NCI-H2196 (cell line): ENCODE measurements at regions not wholly inside any gene's neighbourhood (a gene's known extent, or its start where the extent isn't known, plus 50 kb on each side); places are given as distances from the start of the nearest gene placed in this dataset.
"Not testable (repeated sequence)": the region's sequence is repeated elsewhere in the genome, so short reads cannot be mapped to it uniquely, and the experiment has no call there.

Source experiments
- DNase-seq: peaks from one replicate; lab custom pipeline; 2025; ENCODE audit not compliant: unreplicated experiment; lab: John Stamatoyannopoulos, UW

DNA sequence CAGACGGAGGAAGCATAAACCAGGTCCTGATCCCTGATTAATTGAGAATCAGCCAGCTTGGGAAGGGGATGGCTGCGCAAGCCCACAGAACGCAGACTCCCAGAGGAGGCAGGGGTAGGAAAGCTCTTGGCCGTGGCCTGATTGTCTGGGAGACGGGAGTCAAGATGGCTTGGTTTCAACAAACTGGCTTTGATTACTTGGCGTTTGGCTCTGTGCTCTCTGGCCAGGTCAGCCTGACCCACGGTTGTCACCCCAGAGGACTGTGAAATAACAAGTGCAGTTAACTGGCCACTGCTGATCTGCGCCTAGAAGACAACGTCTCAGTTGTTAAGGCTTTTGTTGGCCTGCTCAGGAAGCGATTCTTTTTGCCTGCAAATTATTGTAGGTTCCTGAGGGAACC lies 387.0 kb upstream of the PROK2 start:
- DNase-seq = no peak

- DNase-seq = no peak
Measured at GRCh38 chr3:72171463-72171881, 386.5 kb upstream of the PROK2 start.

DNA sequence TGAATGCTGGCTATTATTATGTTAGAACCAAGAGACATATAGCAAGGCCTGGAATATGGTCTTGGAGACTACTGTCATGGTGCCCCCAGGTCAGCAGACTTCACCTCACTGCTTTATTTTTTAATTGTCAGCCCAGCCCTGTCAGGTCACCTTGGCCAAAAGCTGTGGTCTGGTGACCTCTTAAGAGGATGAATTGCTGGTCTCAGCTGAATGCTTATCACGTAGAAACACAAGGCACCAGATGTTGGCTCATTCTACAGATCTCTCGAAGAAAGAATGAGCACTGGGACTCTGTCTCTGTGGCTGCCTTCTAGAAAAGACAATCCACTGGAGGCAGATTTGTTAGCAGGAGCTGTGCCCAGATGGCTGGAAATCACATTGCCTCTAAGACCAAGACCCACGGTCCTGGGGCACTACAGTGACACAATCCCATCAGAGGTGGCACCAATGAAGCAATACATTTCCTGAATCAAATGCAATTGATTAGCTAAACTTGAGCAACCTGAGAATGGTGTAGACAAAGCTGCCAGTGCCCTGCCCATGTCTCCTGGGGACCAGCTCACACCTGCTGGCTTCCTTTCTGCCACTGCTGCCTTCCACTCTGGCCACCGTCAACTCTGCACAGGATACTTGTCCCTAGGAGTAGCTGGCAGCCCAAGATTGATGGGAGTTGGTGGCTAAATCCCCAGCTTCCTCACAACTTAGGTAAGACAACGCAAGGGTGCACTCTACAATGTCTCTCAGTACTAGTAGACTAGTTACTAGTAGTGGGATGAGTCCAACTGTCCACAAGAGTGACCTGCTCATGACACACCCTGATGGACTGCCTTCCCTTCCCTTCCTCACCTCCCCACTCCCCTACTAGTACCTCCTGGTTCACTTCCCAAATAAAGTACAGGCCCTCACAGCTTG lies 384.9 kb upstream of the PROK2 start:
- DNase-seq = no peak

- no peak for DNase-seq
Measured at GRCh38 chr3:72169120-72169519, 384.2 kb upstream of the PROK2 start.

DNA sequence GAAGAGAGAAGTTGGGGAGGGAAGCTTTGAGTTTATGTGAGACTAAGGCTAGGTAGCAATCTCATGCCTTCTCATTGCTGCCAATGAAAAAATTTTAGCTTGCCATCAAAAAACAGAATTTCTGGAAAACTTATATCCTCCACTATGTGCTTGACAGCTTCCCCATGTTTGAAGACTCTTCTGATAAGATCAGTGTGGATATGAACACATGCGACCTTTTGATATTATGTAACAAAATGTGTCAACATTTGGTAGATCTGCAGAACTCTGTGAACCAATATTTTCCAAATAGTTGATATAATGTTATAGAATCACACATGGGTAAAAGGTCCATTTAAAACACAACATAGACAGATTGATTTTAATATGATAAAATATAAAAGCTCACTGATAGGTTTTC lies 380.9 kb upstream of the PROK2 start:
- DNase-seq = no peak

GRCh38 chr3:72165317-72165716 lies 380.4 kb upstream of the PROK2 start:
- no peak for DNase-seq

- no peak for DNase-seq
Measured at GRCh38 chr3:72164635-72164978, 379.7 kb upstream of the PROK2 start.

DNA sequence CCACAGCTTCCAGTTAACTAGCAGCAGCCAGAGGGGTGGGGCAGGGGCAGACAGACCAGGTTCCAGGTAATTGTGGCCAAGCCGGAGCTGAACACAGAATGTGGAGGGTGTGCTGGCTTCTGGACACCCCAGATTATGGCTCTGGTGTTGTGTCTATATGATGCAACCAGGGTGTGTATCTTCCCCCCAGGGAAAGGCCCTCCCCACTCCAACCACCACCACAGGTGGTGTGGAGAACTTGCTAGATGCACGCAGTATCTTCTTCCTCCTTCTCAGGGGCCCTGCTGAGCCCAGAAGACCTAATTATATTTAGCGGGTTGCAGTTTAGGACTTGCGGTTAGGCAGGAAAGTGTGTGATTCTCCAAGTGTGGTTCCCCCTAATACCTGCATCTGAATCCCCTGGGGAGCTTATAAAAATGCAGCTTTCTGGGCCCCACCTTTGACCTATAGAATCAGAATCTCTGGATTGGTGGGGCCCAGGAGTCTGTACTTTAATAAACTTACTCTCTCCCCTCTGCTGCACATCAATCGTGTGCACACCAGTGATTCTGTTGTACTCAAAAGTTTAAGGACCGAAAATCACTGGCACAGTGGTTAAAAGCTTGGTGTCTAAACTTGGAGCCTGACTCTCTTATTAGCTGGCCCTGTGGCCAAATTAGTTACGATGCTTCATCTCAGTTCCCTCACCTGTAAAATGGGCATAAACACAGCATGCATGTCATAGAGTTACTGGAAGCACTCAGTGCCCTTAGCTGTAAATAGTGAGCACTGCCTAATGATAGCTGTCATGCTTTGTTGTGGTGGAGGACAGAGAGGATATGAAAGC lies 379.1 kb upstream of the PROK2 start:
- DNase-seq = no peak

DNA sequence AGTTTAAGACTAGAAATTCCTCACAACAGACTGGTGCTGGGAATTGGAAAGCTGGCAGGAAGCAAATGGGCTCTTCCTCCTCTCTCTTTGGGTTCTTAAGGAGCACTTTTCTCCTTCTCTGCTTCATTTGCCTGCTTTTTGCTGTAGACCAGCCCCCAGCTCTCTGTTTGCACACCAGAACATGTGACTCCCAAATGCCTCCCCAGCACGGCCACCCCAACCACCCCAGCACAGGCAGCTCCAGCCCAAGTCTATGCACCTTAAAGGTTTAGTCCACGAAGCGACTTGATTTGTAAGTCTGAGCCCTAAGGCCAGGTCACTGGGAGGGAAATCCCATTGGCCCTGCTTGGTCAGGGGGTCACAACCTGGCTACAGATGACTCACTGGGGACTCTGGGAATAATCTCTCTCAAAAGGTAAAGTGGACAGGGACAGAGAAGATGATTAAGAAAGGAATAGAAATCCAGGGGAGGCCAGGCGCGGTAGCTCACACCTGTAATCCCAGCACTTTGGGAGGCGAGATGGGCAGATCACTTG lies 377.8 kb upstream of the PROK2 start:
- DNase-seq = no peak

- no peak for DNase-seq
Measured at GRCh38 chr3:72161881-72162595, 377.1 kb upstream of the PROK2 start.

DNA sequence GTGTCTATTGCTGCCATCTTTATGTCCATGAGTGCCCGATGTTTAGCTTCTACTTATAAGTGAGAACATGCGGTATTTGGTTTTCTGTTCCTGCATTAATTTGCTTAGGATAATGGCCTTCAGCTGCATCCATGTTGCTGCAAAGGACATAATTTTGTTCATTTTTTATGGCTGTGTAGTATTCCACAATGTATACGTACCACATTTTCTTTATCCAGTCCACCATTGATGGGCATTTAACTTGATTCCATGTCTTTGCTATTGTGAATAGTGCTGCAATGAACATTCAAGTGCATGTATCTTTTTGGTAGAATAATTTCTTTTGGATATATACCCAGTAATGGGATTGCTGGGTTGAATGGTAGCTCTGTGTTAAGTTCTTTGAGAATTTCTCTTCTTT lies 376.3 kb upstream of the PROK2 start:
- not testable (repeated sequence) for DNase-seq

GRCh38 chr3:72160351-72160750 lies 375.4 kb upstream of the PROK2 start:
- DNase-seq = no peak

DNA sequence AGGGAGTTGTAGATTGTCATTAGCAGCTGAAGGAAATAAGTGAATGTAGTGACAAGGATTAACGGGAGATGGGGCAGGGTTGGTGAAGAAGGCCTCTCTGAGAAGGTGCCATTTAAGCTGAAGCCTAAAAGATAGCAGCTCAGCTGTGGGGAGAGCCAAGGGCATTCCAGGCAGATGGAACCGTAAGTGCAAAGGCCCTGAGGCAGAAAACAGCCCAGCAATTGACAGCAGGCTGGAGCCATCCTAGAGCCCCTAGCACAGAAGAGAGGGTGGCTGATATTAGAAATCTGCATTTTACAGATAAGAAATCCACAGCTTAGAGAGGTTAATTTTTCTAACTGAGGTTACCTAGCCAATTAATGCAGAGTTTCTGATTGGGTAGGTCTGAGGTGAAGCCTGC lies 374.5 kb upstream of the PROK2 start:
- no peak for DNase-seq

- no peak for DNase-seq
Measured at GRCh38 chr3:72158639-72159326, 373.8 kb upstream of the PROK2 start.

- DNase-seq = no peak
Measured at GRCh38 chr3:72157748-72158638, 373.0 kb upstream of the PROK2 start.

GRCh38 chr3:72155391-72156064 lies 370.6 kb upstream of the PROK2 start:
- DNase-seq = no peak

GRCh38 chr3:72154391-72155335 lies 369.7 kb upstream of the PROK2 start:
- no peak for DNase-seq
